ENCODE measurements at regions not wholly inside any gene's neighbourhood (a gene's known extent, or its start where the extent isn't known, plus 50 kb on each side); places are given as distances from the start of the nearest gene placed in this dataset.

DNA sequence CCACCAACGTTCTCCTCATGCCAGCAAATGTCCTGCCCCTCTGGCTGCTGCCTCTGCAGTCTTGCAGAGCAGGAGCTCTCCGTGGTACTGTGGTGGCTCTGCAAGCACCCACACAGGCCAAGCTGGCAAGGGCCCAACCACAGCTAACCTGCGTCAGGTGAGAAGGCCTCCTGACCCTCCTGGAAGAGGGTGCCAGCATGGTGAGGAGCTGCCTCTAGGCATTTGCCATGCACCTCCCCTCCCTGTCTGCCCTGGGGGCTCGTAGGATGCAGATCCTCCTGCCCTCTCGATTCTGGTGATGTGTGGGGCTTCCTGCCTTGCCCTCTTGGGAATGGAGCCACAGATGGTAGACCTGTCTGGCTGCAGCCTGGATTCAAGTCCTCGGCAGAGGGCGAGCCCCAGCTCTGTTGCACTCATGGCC, 1408.8 kb downstream of the TBC1D22A start (continued):
- TF ChIP-seq ZNF747 (tag by site-specific recombination; IDR thresholded peaks at IDR 0.05) (no peak), BCL11B (tag by site-specific recombination; IDR thresholded peaks at IDR 0.05; ENCODE audit: low read depth) (no peak)
- TF ChIP-seq, protein P1, sequence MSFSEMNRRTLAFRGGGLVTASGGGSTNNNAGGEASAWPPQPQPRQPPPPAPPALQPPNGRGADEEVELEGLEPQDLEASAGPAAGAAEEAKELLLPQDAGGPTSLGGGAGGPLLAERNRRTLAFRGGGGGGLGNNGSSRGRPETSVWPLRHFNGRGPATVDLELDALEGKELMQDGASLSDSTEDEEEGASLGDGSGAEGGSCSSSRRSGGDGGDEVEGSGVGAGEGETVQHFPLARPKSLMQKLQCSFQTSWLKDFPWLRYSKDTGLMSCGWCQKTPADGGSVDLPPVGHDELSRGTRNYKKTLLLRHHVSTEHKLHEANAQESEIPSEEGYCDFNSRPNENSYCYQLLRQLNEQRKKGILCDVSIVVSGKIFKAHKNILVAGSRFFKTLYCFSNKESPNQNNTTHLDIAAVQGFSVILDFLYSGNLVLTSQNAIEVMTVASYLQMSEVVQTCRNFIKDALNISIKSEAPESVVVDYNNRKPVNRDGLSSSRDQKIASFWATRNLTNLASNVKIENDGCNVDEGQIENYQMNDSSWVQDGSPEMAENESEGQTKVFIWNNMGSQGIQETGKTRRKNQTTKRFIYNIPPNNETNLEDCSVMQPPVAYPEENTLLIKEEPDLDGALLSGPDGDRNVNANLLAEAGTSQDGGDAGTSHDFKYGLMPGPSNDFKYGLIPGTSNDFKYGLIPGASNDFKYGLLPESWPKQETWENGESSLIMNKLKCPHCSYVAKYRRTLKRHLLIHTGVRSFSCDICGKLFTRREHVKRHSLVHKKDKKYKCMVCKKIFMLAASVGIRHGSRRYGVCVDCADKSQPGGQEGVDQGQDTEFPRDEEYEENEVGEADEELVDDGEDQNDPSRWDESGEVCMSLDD (tag by site-specific recombination; IDR thresholded peaks at IDR 0.05) = no peak

DNA sequence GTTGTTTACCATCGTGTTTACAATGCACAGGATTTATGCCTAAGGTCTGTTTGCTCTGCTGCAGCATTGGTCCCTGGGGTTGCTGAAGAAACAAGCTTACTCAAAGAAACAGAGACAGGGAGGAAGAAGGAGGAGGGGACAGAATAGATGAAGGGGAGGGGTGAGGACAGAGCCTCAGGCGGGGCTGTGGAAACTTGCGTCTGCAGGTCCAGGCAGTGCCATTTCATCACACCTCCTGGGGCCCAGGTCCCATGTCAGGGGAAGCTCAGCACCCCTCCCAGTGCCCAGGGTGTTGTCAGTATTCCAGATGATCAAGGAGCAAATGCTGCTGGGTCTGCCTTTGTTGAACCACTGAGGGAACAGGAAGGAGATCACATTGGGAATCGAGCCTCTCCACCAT, 1406.8 kb downstream of the TBC1D22A start:
- H3K36me3 ChIP-seq (ENCODE audit: control insufficient read depth in 2 of 2, insufficient read depth in 1 of 2, low read length in 2 of 2) = no peaks in the 10 kb centered on the region
- no peak overlapping the region for H3K4me3 ChIP-seq (ENCODE audit: low read depth, low read length)
- ChIA-PET POLR2A (interaction anchor here (0.8 kb wide), 1 partner anchor 25 kb away, joined by 3 read pairs; no protein-coding TSS in a partner anchor), CTCF (no interaction called here)
- TF ChIP-seq, protein P2, sequence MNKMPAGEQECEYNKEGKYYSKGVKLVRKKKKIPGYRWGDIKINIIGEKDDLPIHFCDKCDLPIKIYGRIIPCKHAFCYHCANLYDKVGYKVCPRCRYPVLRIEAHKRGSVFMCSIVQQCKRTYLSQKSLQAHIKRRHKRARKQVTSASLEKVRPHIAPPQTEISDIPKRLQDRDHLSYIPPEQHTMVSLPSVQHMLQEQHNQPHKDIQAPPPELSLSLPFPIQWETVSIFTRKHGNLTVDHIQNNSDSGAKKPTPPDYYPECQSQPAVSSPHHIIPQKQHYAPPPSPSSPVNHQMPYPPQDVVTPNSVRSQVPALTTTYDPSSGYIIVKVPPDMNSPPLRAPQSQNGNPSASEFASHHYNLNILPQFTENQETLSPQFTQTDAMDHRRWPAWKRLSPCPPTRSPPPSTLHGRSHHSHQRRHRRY (tag by site-specific recombination; IDR thresholded peaks at IDR 0.05) = no peak
- no peak for TF ChIP-seq ZNF24 (tag by site-specific recombination; IDR thresholded peaks at IDR 0.05)
- no peak for TF ChIP-seq ZNF624 (tag by site-specific recombination; IDR thresholded peaks at IDR 0.05)
- TF ChIP-seq, protein P3, sequence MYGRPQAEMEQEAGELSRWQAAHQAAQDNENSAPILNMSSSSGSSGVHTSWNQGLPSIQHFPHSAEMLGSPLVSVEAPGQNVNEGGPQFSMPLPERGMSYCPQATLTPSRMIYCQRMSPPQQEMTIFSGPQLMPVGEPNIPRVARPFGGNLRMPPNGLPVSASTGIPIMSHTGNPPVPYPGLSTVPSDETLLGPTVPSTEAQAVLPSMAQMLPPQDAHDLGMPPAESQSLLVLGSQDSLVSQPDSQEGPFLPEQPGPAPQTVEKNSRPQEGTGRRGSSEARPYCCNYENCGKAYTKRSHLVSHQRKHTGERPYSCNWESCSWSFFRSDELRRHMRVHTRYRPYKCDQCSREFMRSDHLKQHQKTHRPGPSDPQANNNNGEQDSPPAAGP (tag by site-specific recombination; IDR thresholded peaks at IDR 0.05) = no peak
- TF ChIP-seq ZNF138 (tag by site-specific recombination; IDR thresholded peaks at IDR 0.05; ENCODE audit: borderline replicate concordance) = no peak
- no peak for TF ChIP-seq GLIS2 (tag by site-specific recombination; IDR thresholded peaks at IDR 0.05)
- no peak for TF ChIP-seq ZNF239 (tag by site-specific recombination; IDR thresholded peaks at IDR 0.05)
- no peak for TF ChIP-seq ZNF404 (tag by site-specific recombination; IDR thresholded peaks at IDR 0.05)
- TF ChIP-seq, protein P4, sequence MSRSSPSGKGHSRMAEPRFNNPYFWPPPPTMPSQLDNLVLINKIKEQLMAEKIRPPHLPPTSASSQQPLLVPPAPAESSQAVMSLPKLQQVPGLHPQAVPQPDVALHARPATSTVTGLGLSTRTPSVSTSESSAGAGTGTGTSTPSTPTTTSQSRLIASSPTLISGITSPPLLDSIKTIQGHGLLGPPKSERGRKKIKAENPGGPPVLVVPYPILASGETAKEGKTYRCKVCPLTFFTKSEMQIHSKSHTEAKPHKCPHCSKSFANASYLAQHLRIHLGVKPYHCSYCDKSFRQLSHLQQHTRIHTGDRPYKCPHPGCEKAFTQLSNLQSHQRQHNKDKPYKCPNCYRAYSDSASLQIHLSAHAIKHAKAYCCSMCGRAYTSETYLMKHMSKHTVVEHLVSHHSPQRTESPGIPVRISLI (tag by site-specific recombination; IDR thresholded peaks at IDR 0.05) = no peak
- no peak overlapping the region for H3K27ac ChIP-seq (ENCODE audit: extremely low read depth, low read depth, low read length)
- H3K4me1 ChIP-seq (ENCODE audit: control insufficient read depth, insufficient read depth, low read length) = no peaks in the 10 kb centered on the region
- H3K9me3 ChIP-seq (ENCODE audit: control insufficient read depth, insufficient read depth, low read depth, low read length) = no peaks in the 10 kb centered on the region

DNA sequence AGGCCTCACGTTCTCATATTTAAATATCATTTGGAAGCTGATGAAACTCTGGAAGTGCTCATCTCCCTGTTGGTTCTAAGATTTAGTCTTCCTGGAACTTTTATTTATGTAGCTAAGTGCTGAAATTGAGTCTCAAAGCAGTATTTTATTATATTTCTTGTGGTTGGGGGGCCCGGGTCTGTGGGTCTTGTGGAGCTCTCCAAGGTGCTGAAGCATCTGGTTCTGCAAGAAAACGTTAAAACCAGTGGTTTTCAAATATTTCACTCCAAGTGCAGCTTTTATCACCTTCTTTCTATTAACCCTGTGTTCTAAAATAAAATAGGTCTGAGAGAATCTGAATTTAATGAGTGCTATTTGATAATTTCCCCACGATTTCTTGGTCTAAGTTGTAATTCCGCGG, 1404.8 kb downstream of the TBC1D22A start:
- Histone ChIP-seq H3K36me3 (ENCODE audit: control insufficient read depth in 2 of 2, insufficient read depth in 1 of 2, low read length in 2 of 2) (no peaks in the 10 kb centered on the region), H3K4me1 (ENCODE audit: control insufficient read depth, insufficient read depth, low read length) (no peaks in the 10 kb centered on the region), H3K4me3 (ENCODE audit: low read depth, low read length) (no peak overlapping the region), H3K9me3 (ENCODE audit: control insufficient read depth, insufficient read depth, low read depth, low read length) (no peaks in the 10 kb centered on the region), H3K27ac (ENCODE audit: extremely low read depth, low read depth, low read length) (no peak overlapping the region)
- POLR2A ChIA-PET = no interaction called here
- CTCF ChIA-PET = no interaction called here
- TF ChIP-seq ZBTB21 (tag by site-specific recombination; IDR thresholded peaks at IDR 0.05) = no peak
- no peak for TF ChIP-seq ZNF404 (tag by site-specific recombination; IDR thresholded peaks at IDR 0.05)
- TF ChIP-seq, protein P5, sequence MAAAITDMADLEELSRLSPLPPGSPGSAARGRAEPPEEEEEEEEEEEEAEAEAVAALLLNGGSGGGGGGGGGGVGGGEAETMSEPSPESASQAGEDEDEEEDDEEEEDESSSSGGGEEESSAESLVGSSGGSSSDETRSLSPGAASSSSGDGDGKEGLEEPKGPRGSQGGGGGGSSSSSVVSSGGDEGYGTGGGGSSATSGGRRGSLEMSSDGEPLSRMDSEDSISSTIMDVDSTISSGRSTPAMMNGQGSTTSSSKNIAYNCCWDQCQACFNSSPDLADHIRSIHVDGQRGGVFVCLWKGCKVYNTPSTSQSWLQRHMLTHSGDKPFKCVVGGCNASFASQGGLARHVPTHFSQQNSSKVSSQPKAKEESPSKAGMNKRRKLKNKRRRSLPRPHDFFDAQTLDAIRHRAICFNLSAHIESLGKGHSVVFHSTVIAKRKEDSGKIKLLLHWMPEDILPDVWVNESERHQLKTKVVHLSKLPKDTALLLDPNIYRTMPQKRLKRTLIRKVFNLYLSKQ (tag by site-specific recombination; IDR thresholded peaks at IDR 0.05; ENCODE audit: borderline replicate concordance) = no peak
- TF ChIP-seq, protein P6, sequence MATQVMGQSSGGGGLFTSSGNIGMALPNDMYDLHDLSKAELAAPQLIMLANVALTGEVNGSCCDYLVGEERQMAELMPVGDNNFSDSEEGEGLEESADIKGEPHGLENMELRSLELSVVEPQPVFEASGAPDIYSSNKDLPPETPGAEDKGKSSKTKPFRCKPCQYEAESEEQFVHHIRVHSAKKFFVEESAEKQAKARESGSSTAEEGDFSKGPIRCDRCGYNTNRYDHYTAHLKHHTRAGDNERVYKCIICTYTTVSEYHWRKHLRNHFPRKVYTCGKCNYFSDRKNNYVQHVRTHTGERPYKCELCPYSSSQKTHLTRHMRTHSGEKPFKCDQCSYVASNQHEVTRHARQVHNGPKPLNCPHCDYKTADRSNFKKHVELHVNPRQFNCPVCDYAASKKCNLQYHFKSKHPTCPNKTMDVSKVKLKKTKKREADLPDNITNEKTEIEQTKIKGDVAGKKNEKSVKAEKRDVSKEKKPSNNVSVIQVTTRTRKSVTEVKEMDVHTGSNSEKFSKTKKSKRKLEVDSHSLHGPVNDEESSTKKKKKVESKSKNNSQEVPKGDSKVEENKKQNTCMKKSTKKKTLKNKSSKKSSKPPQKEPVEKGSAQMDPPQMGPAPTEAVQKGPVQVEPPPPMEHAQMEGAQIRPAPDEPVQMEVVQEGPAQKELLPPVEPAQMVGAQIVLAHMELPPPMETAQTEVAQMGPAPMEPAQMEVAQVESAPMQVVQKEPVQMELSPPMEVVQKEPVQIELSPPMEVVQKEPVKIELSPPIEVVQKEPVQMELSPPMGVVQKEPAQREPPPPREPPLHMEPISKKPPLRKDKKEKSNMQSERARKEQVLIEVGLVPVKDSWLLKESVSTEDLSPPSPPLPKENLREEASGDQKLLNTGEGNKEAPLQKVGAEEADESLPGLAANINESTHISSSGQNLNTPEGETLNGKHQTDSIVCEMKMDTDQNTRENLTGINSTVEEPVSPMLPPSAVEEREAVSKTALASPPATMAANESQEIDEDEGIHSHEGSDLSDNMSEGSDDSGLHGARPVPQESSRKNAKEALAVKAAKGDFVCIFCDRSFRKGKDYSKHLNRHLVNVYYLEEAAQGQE (tag by site-specific recombination; IDR thresholded peaks at IDR 0.05) = peak; percentile 36; the same call in 1 of the 2 replicates
- TF ChIP-seq, protein P3 (tag by site-specific recombination; IDR thresholded peaks at IDR 0.05) = no peak
